GM12892 (cell line): ENCODE measurements at regions not wholly inside any gene's neighbourhood (a gene's known extent, or its start where the extent isn't known, plus 50 kb on each side); places are given as distances from the start of the nearest gene placed in this dataset.

Experiments
- POLR2A ChIP-seq: IDR thresholded peaks from 2 replicates; pipeline ENCODE4 v1.6.1; 2011; ENCODE audit warnings: low read depth, low read length, control low read depth
- POLR2AphosphoS5 ChIP-seq: IDR thresholded peaks from 2 replicates; pipeline ENCODE4 v1.6.1; 2011; ENCODE audit warnings: low read depth, low read length, control low read depth

GRCh38 chr7:1300636-1301035 lies 68.0 kb downstream of the UNCX start:
- TF ChIP-seq POLR2A (no peak), POLR2AphosphoS5 (no peak)
